Transverse colon (tissue), 4 donors: ENCODE measurements at regions not wholly inside any gene's neighbourhood (a gene's known extent, or its start where the extent isn't known, plus 50 kb on each side); places are given as distances from the start of the nearest gene placed in this dataset.

Experiments
- CTCF ChIP-seq, 5 experiments: fragments of 200-600 bp in 3 of 5; fragments of 450-650 bp in 2 of 5; sonication (generic) in 3 of 5; IDR thresholded peaks; 1 replicate in 2 of 5; 2 replicates in 3 of 5; pipeline ENCODE4 v1.5.1; 2016 to 2017; ENCODE audit warnings: antibody characterized with exemption in 5 of 5, inconsistent platforms in 3 of 5, mild to moderate bottlenecking in 2 of 5, moderate library complexity in 1 of 5
- EP300 ChIP-seq: sonication (generic); formaldehyde crosslinking; IDR thresholded peaks from one replicate; pipeline ENCODE4 v1.6.1; 2017; ENCODE audit warnings: antibody characterized with exemption, low read depth
- POLR2A ChIP-seq: fragments of 450-650 bp; IDR thresholded peaks from one replicate; pipeline ENCODE4 v1.6.1; 2016; ENCODE audit warnings: antibody characterized with exemption, mild to moderate bottlenecking, moderate library complexity
- POLR2AphosphoS5 ChIP-seq, 3 donors: sonication (generic); formaldehyde crosslinking; IDR thresholded peaks; one replicate each; pipeline ENCODE4 v1.6.1; 2016; ENCODE audit warnings: antibody characterized with exemption in 3 of 3

- TF ChIP-seq CTCF (IDR thresholded peaks at IDR 0.05) (no peak), POLR2A (no peak), POLR2AphosphoS5 (IDR thresholded peaks at IDR 0.05) (no peak), EP300 (no peak)
These were observed 209.0 kb downstream of the TMTC3 start for GRCh38 chr12:88351146-88351545.
